CD8-positive, alpha-beta memory T cell (primary cell): ENCODE measurements at regions not wholly inside any gene's neighbourhood (a gene's known extent, or its start where the extent isn't known, plus 50 kb on each side); places are given as distances from the start of the nearest gene placed in this dataset.
A peak's percentile ranks its signal among the peaks of the same experiment; 100 is the strongest.

Experiments used
- CTCF ChIA-PET: fragments of 350-600 bp; sonication (Branson Sonifier 250); formaldehyde crosslinking; loops from one replicate; lab custom pipeline; 2021; ENCODE audit warnings: antibody characterized with exemption; lab: Charles Lee
- POLR2A ChIA-PET: fragments of 350-600 bp; sonication (Branson Sonifier 250); formaldehyde crosslinking; loops from one replicate; lab custom pipeline; 2021; ENCODE audit warnings: antibody characterized with exemption; lab: Charles Lee
- DNase-seq, 5 donors: peaks; one replicate each; pipeline versions ENCODE4 v3.0.0 to v3.0.0-alpha.2; 2020 to 2022; ENCODE audit warnings: mixed read lengths in 1 of 5
- H3K27ac ChIP-seq: one replicate; pipeline ENCODE4 v1.7.0; 2013; ENCODE audit warnings: low read depth, mild to moderate bottlenecking, low read length, moderate library complexity
- H3K27me3 ChIP-seq: 2 replicates; pipeline ENCODE4 v1.7.0; 2013; ENCODE audit warnings: low read length, mild to moderate bottlenecking; ENCODE audit not compliant: insufficient read depth, poor library complexity, severe bottlenecking
- H3K36me3 ChIP-seq: 2 replicates; pipeline ENCODE4 v1.7.0; 2013; ENCODE audit warnings: mild to moderate bottlenecking, low read length, moderate library complexity; ENCODE audit not compliant: insufficient read depth
- H3K4me1 ChIP-seq: 2 replicates; pipeline ENCODE4 v1.7.0; 2013; ENCODE audit warnings: mild to moderate bottlenecking, low read length, moderate library complexity; ENCODE audit not compliant: insufficient read depth
- H3K4me3 ChIP-seq: 2 replicates; pipeline ENCODE4 v1.7.0; 2013; ENCODE audit warnings: mild to moderate bottlenecking, low read length
- H3K9me3 ChIP-seq: 2 replicates; pipeline ENCODE4 v1.7.0; 2013; ENCODE audit warnings: mild to moderate bottlenecking, low read length
- H3K27ac Mint-ChIP-seq, 8 donors: one replicate each; pipeline ENCODE4 v1.8.0; 2020 to 2021; ENCODE audit warnings: mixed read lengths in 8 of 8, mild to moderate bottlenecking in 6 of 8, inconsistent platforms in 3 of 8, moderate library complexity in 3 of 8
- H3K27me3 Mint-ChIP-seq, 2 donors: one replicate each; pipeline ENCODE4 v1.8.0; 2020 to 2021; ENCODE audit warnings: mixed read lengths in 2 of 2, mild to moderate bottlenecking in 1 of 2, moderate library complexity in 1 of 2
- H3K36me3 Mint-ChIP-seq, 3 donors: one replicate each; pipeline ENCODE4 v1.8.0; 2020 to 2021; ENCODE audit warnings: mixed read lengths in 3 of 3, inconsistent platforms in 1 of 3, mild to moderate bottlenecking in 1 of 3
- H3K4me1 Mint-ChIP-seq, 3 donors: one replicate each; pipeline ENCODE4 v1.8.0; 2020 to 2021; ENCODE audit warnings: mixed read lengths in 3 of 3, inconsistent platforms in 1 of 3, mild to moderate bottlenecking in 1 of 3
- H3K4me3 Mint-ChIP-seq, 7 donors: one replicate each; pipeline ENCODE4 v1.8.0; 2020 to 2021; ENCODE audit warnings: mixed read lengths in 7 of 7, mild to moderate bottlenecking in 6 of 7, moderate library complexity in 4 of 7, inconsistent platforms in 2 of 7
- H3K9me3 Mint-ChIP-seq, 5 donors: one replicate each; pipeline ENCODE4 v1.8.0; 2020 to 2022; ENCODE audit warnings: mixed read lengths in 5 of 5, mild to moderate bottlenecking in 3 of 5, moderate library complexity in 2 of 5, inconsistent platforms in 1 of 5

- CTCF ChIA-PET, result interaction anchor here (0.9 to 1.7 kb wide), 3 partner anchors 9 to 55 kb away, joined by 3 to 5 read pairs (median 3); no protein-coding TSS in a partner anchor
- peaks cover 13 to 21% (median 16%) of the 10 kb centered on the region in 3 donors for H3K4me1 Mint-ChIP-seq
- no peaks in the 10 kb centered on the region for H3K27me3 ChIP-seq
- peak overlapping the region; percentile 58 for H3K4me3 ChIP-seq
- peak overlapping the region in 7 of 8 donors; percentile 17 to 83 (median 66) for H3K27ac Mint-ChIP-seq
- peak; percentile 80 to 92 (median 84) for DNase-seq
- H3K9me3 ChIP-seq, result no peaks in the 10 kb centered on the region
- peak overlapping the region; percentile 80 to 96 (median 89) for H3K4me3 Mint-ChIP-seq
- H3K27me3 Mint-ChIP-seq, result peaks cover 0 to 10% of the 10 kb centered on the region in 2 donors
- no peaks in the 10 kb centered on the region for H3K36me3 ChIP-seq
- POLR2A ChIA-PET, result no interaction called here
- H3K9me3 Mint-ChIP-seq, result no peaks in the 10 kb centered on the region
- peak overlapping the region; percentile 22 for H3K27ac ChIP-seq
- peaks cover 8% of the 10 kb centered on the region for H3K4me1 ChIP-seq
- peaks cover 0 to 2% (median under 1%) of the 10 kb centered on the region in 3 donors for H3K36me3 Mint-ChIP-seq
These were observed 201.2 kb upstream of the NFE2L3 start for GRCh38 chr7:25950488-25951413.

DNA sequence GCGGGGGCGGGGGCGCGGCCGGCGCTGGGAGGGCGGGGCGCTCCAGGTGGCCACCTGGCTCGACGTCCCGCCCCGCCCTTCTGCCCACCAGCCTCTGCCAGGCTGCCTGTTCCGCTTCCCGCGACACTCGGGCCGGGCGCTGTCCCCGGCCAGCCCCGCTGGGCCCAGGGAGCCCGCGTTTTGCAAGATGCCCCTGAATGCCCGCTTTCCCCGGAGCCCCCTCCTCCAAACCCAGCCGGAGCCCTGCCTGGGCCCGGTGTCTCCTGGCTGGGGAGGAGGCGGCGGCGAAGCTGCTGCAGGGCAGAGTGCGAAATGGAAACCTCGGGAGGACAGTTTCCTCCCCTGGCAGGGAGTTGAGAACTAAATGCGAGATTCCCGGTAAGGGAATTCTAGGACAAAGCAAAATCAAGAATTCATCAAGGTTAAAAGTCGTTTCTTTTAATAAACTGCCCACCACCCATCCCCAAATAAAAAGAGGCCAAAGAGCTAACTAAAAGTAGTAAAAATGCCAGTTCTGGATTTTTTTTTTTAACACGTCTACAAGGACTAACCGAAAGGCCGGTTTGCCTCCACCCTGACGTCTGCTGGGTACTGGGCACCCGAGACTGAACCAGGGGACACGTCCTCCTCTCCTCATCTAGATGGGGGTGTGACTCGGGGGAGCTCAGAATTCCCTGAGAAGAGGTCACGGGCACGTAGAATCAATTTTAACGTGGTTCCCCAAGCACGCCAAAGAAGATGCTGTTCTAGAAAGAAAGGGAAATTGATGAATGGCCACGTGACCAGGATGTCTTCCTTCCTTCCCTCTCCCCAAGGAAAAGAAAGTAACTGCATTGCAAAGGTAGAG lies 200.4 kb upstream of the NFE2L3 start:
- peak overlapping the region in 3 of 8 donors; percentile 2 to 79 (median 34) for H3K27ac Mint-ChIP-seq
- ChIA-PET CTCF (interaction anchor here (0.9 to 1.0 kb wide), 2 partner anchors 10 to 24 kb away, joined by 3 read pairs; no protein-coding TSS in a partner anchor), POLR2A (no interaction called here)
- no peak overlapping the region for H3K27ac ChIP-seq
- peak overlapping the region; percentile 44 for H3K4me3 ChIP-seq
- H3K4me1 ChIP-seq, result peaks cover 8% of the 10 kb centered on the region
- peaks cover 2 to 4% of the 10 kb centered on the region in 2 donors for H3K27me3 Mint-ChIP-seq
- no peaks in the 10 kb centered on the region for H3K9me3 Mint-ChIP-seq
- H3K9me3 ChIP-seq, result no peaks in the 10 kb centered on the region
- no peak for DNase-seq
- H3K27me3 ChIP-seq, result no peaks in the 10 kb centered on the region
- H3K36me3 ChIP-seq, result no peaks in the 10 kb centered on the region
- H3K4me1 Mint-ChIP-seq, result peaks cover 13 to 21% (median 16%) of the 10 kb centered on the region in 3 donors
- peaks cover 0 to 2% (median 0%) of the 10 kb centered on the region in 3 donors for H3K36me3 Mint-ChIP-seq
- peak overlapping the region; percentile 51 to 89 (median 68) for H3K4me3 Mint-ChIP-seq

- Mint-ChIP-seq H3K9me3 (no peaks in the 10 kb centered on the region), H3K27me3 (peaks cover 2 to 4% of the 10 kb centered on the region in 2 donors), H3K36me3 (peaks cover 0 to 2% (median 0%) of the 10 kb centered on the region in 3 donors), H3K4me1 (peaks cover 13 to 21% (median 16%) of the 10 kb centered on the region in 3 donors), H3K27ac (peak overlapping the region in 3 of 8 donors; percentile 2 to 79 (median 25)), H3K4me3 (peak overlapping the region; percentile 51 to 89 (median 68))
- Histone ChIP-seq H3K4me1 (peaks cover 8% of the 10 kb centered on the region), H3K4me3 (no peak overlapping the region), H3K27ac (no peak overlapping the region), H3K36me3 (no peaks in the 10 kb centered on the region), H3K27me3 (no peaks in the 10 kb centered on the region), H3K9me3 (no peaks in the 10 kb centered on the region)
- CTCF ChIA-PET, result interaction anchor here (0.9 to 1.0 kb wide), 2 partner anchors 11 to 25 kb away, joined by 3 read pairs; no protein-coding TSS in a partner anchor
- DNase-seq, result no peak
- POLR2A ChIA-PET, result no interaction called here
These were observed 199.5 kb upstream of the NFE2L3 start for GRCh38 chr7:25952261-25953057.

GRCh38 chr7:25953859-25954258 lies 198.1 kb upstream of the NFE2L3 start:
- H3K27ac ChIP-seq, result no peak overlapping the region
- POLR2A ChIA-PET, result no interaction called here
- H3K4me1 ChIP-seq, result peaks cover 8% of the 10 kb centered on the region

GRCh38 chr7:25954395-25954794 lies 197.6 kb upstream of the NFE2L3 start:
- H3K4me3 ChIP-seq, result no peak overlapping the region
- H3K4me1 ChIP-seq, result peaks cover 8% of the 10 kb centered on the region
- H3K9me3 ChIP-seq, result no peaks in the 10 kb centered on the region
- ChIA-PET POLR2A (no interaction called here), CTCF (no interaction called here)
- H3K36me3 ChIP-seq, result no peaks in the 10 kb centered on the region
- H3K27ac ChIP-seq, result no peak overlapping the region
- Mint-ChIP-seq H3K4me1 (peaks cover 12 to 16% (median 12%) of the 10 kb centered on the region in 3 donors), H3K27ac (peak overlapping the region in 2 of 8 donors; percentile 18 to 23), H3K9me3 (no peaks in the 10 kb centered on the region), H3K36me3 (peaks cover 0 to 2% (median 0%) of the 10 kb centered on the region in 3 donors), H3K4me3 (peak overlapping the region in 1 of 7 donors; percentile 55), H3K27me3 (peaks cover 0 to 2% of the 10 kb centered on the region in 2 donors)
- DNase-seq, result no peak
- H3K27me3 ChIP-seq, result no peaks in the 10 kb centered on the region

More at GRCh38 chr7:25953859-25954258, 198.1 kb upstream of the NFE2L3 start:
- H3K4me3 Mint-ChIP-seq, result no peak overlapping the region
- peaks cover 0 to 2% (median 0%) of the 10 kb centered on the region in 3 donors for H3K36me3 Mint-ChIP-seq
- Histone ChIP-seq H3K36me3 (no peaks in the 10 kb centered on the region), H3K9me3 (no peaks in the 10 kb centered on the region), H3K27me3 (no peaks in the 10 kb centered on the region), H3K4me3 (no peak overlapping the region)
- DNase-seq, result no peak
- no peaks in the 10 kb centered on the region for H3K9me3 Mint-ChIP-seq
- H3K27me3 Mint-ChIP-seq, result peaks cover 2 to 3% of the 10 kb centered on the region in 2 donors
- no peak overlapping the region for H3K27ac Mint-ChIP-seq
- CTCF ChIA-PET, result no interaction called here
- peaks cover 13 to 21% (median 16%) of the 10 kb centered on the region in 3 donors for H3K4me1 Mint-ChIP-seq

- no peaks in the 10 kb centered on the region for H3K36me3 Mint-ChIP-seq
- DNase-seq, result no peak
- H3K27ac Mint-ChIP-seq, result no peak overlapping the region
- H3K27me3 Mint-ChIP-seq, result peaks cover 8 to 23% of the 10 kb centered on the region in 2 donors
- ChIA-PET CTCF (interaction anchor here (0.9 to 2.4 kb wide), 4 partner anchors 8 to 67 kb away, joined by 3 to 8 read pairs (median 4); no protein-coding TSS in a partner anchor), POLR2A (no interaction called here)
- Histone ChIP-seq H3K9me3 (no peaks in the 10 kb centered on the region), H3K36me3 (no peaks in the 10 kb centered on the region), H3K27ac (no peak overlapping the region), H3K4me1 (no peaks in the 10 kb centered on the region), H3K27me3 (no peaks in the 10 kb centered on the region), H3K4me3 (no peak overlapping the region)
- no peak overlapping the region for H3K4me3 Mint-ChIP-seq
- H3K4me1 Mint-ChIP-seq, result no peaks in the 10 kb centered on the region
- no peaks in the 10 kb centered on the region for H3K9me3 Mint-ChIP-seq
These were observed 192.7 kb upstream of the NFE2L3 start for GRCh38 chr7:25959168-25959734.

DNA sequence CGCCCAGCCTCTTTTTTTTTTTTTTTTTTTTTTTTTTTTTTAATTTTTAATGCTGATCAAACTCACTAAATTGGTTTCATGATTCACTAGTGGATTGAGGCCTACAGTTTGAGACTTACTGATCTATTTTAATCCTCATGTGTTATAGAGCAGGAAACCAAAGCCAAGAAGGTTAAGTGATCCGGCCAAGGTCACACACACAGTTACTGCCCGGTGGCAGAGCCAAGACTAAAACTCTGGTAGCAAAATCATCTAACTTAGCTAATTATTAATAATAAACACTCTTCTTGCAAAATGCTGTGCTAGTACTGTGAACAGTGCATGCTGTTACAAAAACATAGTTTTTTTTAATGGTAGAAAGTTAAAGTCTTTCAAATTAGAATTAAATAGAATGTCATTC lies 188.3 kb upstream of the NFE2L3 start:
- peaks cover 11% of the 10 kb centered on the region for H3K27me3 ChIP-seq
- H3K9me3 Mint-ChIP-seq, result peaks cover 0 to 2% (median 0%) of the 10 kb centered on the region in 5 donors
- no peak overlapping the region for H3K27ac Mint-ChIP-seq
- H3K4me1 ChIP-seq, result no peaks in the 10 kb centered on the region
- DNase-seq, result no peak
- peaks cover 17 to 19% (median 18%) of the 10 kb centered on the region in 3 donors for H3K4me1 Mint-ChIP-seq
- no peak overlapping the region for H3K4me3 ChIP-seq
- H3K27me3 Mint-ChIP-seq, result peaks cover 17 to 60% of the 10 kb centered on the region in 2 donors
- H3K27ac ChIP-seq, result no peak overlapping the region
- ChIA-PET POLR2A (no interaction called here), CTCF (no interaction called here)
- H3K36me3 ChIP-seq, result no peaks in the 10 kb centered on the region
- H3K4me3 Mint-ChIP-seq, result no peak overlapping the region
- no peaks in the 10 kb centered on the region for H3K36me3 Mint-ChIP-seq
- H3K9me3 ChIP-seq, result no peaks in the 10 kb centered on the region
